GM23338 (cell line): ENCODE measurements at regions not wholly inside any gene's neighbourhood (a gene's known extent, or its start where the extent isn't known, plus 50 kb on each side); places are given as distances from the start of the nearest gene placed in this dataset.

Experiments
- ATAC-seq: fragments of 200-7000 bp; cut with Tn5 transposase; 3 replicates; pipeline ENCODE4 v1.9.1; 2020
- DNase-seq: peaks from one replicate; pipeline ENCODE4 v3.0.0-alpha.2; 2015; ENCODE audit warnings: low spot score
- H2AFZ ChIP-seq: fragments of 200-600 bp; sonication (generic); 2 replicates; pipeline ENCODE4 v1.8.0; 2016; ENCODE audit warnings: antibody characterized with exemption, mild to moderate bottlenecking, moderate library complexity
- H3F3A ChIP-seq: fragments of 200-600 bp; sonication (generic); replicated peaks from 2 replicates; pipeline ENCODE4 v1.8.0; 2017; ENCODE audit warnings: antibody characterized with exemption, mixed run types, low read depth
- H3K27ac ChIP-seq: fragments of 200-600 bp; sonication (generic); 2 replicates; pipeline ENCODE4 v1.6.1; 2016; ENCODE audit warnings: low read depth
- H3K27me3 ChIP-seq: fragments of 200-600 bp; sonication (generic); 2 replicates; pipeline ENCODE4 v1.8.0; 2016; ENCODE audit warnings: mild to moderate bottlenecking, mixed run types, moderate library complexity; ENCODE audit not compliant: insufficient read depth
- H3K36me3 ChIP-seq: fragments of 200-600 bp; sonication (generic); 2 replicates; pipeline ENCODE4 v1.8.0; 2016; ENCODE audit warnings: mild to moderate bottlenecking; ENCODE audit not compliant: insufficient read depth
- H3K4me1 ChIP-seq: fragments of 200-600 bp; sonication (generic); 2 replicates; pipeline ENCODE4 v1.8.0; 2016; ENCODE audit warnings: mild to moderate bottlenecking, moderate library complexity; ENCODE audit not compliant: insufficient read depth
- H3K4me2 ChIP-seq: fragments of 200-600 bp; sonication (generic); 2 replicates; pipeline ENCODE4 v1.7.1; 2017; ENCODE audit warnings: mixed run types
- H3K4me3 ChIP-seq: fragments of 200-600 bp; sonication (generic); 2 replicates; pipeline ENCODE4 v1.6.1; 2016; ENCODE audit warnings: mixed run types
- H3K79me2 ChIP-seq: fragments of 200-600 bp; sonication (generic); replicated peaks from 2 replicates; pipeline ENCODE4 v1.8.0; 2017; ENCODE audit warnings: mild to moderate bottlenecking; ENCODE audit not compliant: insufficient read depth
- H3K9me2 ChIP-seq: fragments of 200-600 bp; sonication (generic); 2 replicates; pipeline ENCODE4 v1.8.0; 2017; ENCODE audit not compliant: insufficient read depth
- H4K20me1 ChIP-seq: fragments of 200-600 bp; sonication (generic); replicated peaks from 2 replicates; pipeline ENCODE4 v1.8.0; 2017; ENCODE audit warnings: mild to moderate bottlenecking; ENCODE audit not compliant: insufficient read depth
- H3K27ac Mint-ChIP-seq: 2 replicates; pipeline ENCODE4 v1.8.0; 2020; ENCODE audit warnings: inconsistent platforms, mild to moderate bottlenecking, moderate library complexity, mixed read lengths
- H3K27me3 Mint-ChIP-seq: 3 replicates; pipeline ENCODE4 v1.8.0; 2022; ENCODE audit warnings: low read depth, mild to moderate bottlenecking, moderate library complexity, mixed read lengths, inconsistent platforms; ENCODE audit not compliant: insufficient read depth, poor library complexity
- H3K36me3 Mint-ChIP-seq: 3 replicates; pipeline ENCODE4 v1.8.0; 2021; ENCODE audit warnings: low read depth, mild to moderate bottlenecking, inconsistent platforms, moderate library complexity, mixed read lengths
- H3K4me1 Mint-ChIP-seq: 3 replicates; pipeline ENCODE4 v1.8.0; 2020; ENCODE audit warnings: mild to moderate bottlenecking, inconsistent platforms, mixed read lengths
- H3K4me3 Mint-ChIP-seq: 3 replicates; pipeline ENCODE4 v1.8.0; 2021; ENCODE audit warnings: moderate library complexity, mild to moderate bottlenecking, inconsistent platforms, mixed read lengths
- H3K9me3 Mint-ChIP-seq: 3 replicates; pipeline ENCODE4 v1.8.0; 2020; ENCODE audit warnings: moderate library complexity, mild to moderate bottlenecking, inconsistent platforms, mixed read lengths
- EZH2 ChIP-seq: fragments of 200-600 bp; sonication (generic); IDR thresholded peaks from one replicate; pipeline ENCODE4 v1.8.0; 2017; ENCODE audit warnings: antibody characterized with exemption, mild to moderate bottlenecking, low read depth; ENCODE audit not compliant: unreplicated experiment
- EZH2phosphoT487 ChIP-seq: fragments of 200-600 bp; sonication (generic); IDR thresholded peaks from one replicate; pipeline ENCODE4 v1.8.1; 2018; ENCODE audit warnings: antibody characterized with exemption; ENCODE audit not compliant: unreplicated experiment
- JUNB ChIP-seq: IDR thresholded peaks from one replicate; pipeline ENCODE4 v1.6.1; 2016; ENCODE audit warnings: antibody characterized with exemption; ENCODE audit not compliant: unreplicated experiment
- NANOG ChIP-seq: IDR thresholded peaks from 2 replicates; pipeline ENCODE4 v1.6.1; 2016; ENCODE audit warnings: antibody characterized with exemption, borderline replicate concordance
- STAT1 ChIP-seq: IDR thresholded peaks from one replicate; pipeline ENCODE4 v1.6.1; 2016; ENCODE audit warnings: antibody characterized with exemption; ENCODE audit not compliant: unreplicated experiment
- ZNF114 ChIP-seq: fragments of 250-450 bp; sonication (Bioruptor Pico); IDR thresholded peaks from 2 replicates; pipeline ENCODE4 v1.5.0; 2020; ENCODE audit warnings: mild to moderate bottlenecking, moderate library complexity
- TF ChIP-seq, protein P1 (sequence below): IDR thresholded peaks from 2 replicates; pipeline ENCODE4 v1.6.1; 2016; ENCODE audit warnings: antibody characterized with exemption
- TF ChIP-seq, protein P2 (sequence below), 2 experiments: fragments of 200-600 bp in 1 of 2; sonication (generic) in 1 of 2; conservative IDR thresholded peaks; 2 replicates each; pipeline versions ENCODE4 v1.5.1 to v1.6.1; 2016 to 2017; ENCODE audit warnings: antibody characterized with exemption in 2 of 2, low read depth in 2 of 2, mild to moderate bottlenecking in 2 of 2, moderate library complexity in 1 of 2
- TF ChIP-seq, protein P3 (sequence below): fragments of 250-450 bp; sonication (Bioruptor Pico); IDR thresholded peaks from 2 replicates; pipeline ENCODE4 v1.5.0; 2020; ENCODE audit warnings: mild to moderate bottlenecking, moderate library complexity

DNA sequence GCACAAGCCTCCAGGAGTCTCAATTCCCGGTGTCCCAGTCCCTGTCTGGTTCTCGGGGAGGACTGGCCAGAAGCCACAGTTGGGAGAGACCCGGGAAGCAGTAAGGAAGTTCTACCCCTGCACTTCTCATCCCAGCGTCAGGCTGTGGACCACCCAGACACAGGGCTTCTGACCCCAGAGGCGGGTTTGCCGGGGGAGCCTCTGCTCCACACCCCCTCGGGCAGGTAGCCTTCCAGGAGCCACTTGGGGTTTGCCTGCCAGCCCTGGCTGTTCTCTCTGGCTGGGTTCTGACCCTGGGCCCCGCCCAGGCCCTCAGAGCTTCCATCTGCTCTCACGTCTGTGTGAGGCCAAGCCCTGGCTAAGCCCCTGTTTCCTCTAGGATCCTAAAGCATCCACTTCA, 94.4 kb upstream of the GPC1 start:
- H3K27ac Mint-ChIP-seq, result no peak overlapping the region
- no peaks in the 10 kb centered on the region for H3K36me3 ChIP-seq
- no peak for DNase-seq
- no peak overlapping the region for H3K4me2 ChIP-seq
- H3K4me1 Mint-ChIP-seq, result no peaks in the 10 kb centered on the region
- no peaks in the 10 kb centered on the region for H3K27me3 ChIP-seq
- H2AFZ ChIP-seq, result no peak overlapping the region
- ATAC-seq, result no peak; the same call in 2 of the 3 replicates
- no peaks in the 10 kb centered on the region for H3K27me3 Mint-ChIP-seq
- no peak overlapping the region for H3K4me3 ChIP-seq
- H3K9me3 Mint-ChIP-seq, result peaks cover 20% of the 10 kb centered on the region
- TF ChIP-seq, protein P1, sequence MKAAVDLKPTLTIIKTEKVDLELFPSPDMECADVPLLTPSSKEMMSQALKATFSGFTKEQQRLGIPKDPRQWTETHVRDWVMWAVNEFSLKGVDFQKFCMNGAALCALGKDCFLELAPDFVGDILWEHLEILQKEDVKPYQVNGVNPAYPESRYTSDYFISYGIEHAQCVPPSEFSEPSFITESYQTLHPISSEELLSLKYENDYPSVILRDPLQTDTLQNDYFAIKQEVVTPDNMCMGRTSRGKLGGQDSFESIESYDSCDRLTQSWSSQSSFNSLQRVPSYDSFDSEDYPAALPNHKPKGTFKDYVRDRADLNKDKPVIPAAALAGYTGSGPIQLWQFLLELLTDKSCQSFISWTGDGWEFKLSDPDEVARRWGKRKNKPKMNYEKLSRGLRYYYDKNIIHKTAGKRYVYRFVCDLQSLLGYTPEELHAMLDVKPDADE, result no peak
- TF ChIP-seq STAT1 (no peak), ZNF114 (CRISPR knock-in tag) (no peak), JUNB (no peak), EZH2phosphoT487 (no peak), NANOG (no peak), EZH2 (no peak)
- TF ChIP-seq, protein P2, sequence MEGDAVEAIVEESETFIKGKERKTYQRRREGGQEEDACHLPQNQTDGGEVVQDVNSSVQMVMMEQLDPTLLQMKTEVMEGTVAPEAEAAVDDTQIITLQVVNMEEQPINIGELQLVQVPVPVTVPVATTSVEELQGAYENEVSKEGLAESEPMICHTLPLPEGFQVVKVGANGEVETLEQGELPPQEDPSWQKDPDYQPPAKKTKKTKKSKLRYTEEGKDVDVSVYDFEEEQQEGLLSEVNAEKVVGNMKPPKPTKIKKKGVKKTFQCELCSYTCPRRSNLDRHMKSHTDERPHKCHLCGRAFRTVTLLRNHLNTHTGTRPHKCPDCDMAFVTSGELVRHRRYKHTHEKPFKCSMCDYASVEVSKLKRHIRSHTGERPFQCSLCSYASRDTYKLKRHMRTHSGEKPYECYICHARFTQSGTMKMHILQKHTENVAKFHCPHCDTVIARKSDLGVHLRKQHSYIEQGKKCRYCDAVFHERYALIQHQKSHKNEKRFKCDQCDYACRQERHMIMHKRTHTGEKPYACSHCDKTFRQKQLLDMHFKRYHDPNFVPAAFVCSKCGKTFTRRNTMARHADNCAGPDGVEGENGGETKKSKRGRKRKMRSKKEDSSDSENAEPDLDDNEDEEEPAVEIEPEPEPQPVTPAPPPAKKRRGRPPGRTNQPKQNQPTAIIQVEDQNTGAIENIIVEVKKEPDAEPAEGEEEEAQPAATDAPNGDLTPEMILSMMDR (conservative IDR thresholded peaks at IDR 0.05; ENCODE audit: low read depth in 2 of 2), result no peak
- TF ChIP-seq, protein P3, sequence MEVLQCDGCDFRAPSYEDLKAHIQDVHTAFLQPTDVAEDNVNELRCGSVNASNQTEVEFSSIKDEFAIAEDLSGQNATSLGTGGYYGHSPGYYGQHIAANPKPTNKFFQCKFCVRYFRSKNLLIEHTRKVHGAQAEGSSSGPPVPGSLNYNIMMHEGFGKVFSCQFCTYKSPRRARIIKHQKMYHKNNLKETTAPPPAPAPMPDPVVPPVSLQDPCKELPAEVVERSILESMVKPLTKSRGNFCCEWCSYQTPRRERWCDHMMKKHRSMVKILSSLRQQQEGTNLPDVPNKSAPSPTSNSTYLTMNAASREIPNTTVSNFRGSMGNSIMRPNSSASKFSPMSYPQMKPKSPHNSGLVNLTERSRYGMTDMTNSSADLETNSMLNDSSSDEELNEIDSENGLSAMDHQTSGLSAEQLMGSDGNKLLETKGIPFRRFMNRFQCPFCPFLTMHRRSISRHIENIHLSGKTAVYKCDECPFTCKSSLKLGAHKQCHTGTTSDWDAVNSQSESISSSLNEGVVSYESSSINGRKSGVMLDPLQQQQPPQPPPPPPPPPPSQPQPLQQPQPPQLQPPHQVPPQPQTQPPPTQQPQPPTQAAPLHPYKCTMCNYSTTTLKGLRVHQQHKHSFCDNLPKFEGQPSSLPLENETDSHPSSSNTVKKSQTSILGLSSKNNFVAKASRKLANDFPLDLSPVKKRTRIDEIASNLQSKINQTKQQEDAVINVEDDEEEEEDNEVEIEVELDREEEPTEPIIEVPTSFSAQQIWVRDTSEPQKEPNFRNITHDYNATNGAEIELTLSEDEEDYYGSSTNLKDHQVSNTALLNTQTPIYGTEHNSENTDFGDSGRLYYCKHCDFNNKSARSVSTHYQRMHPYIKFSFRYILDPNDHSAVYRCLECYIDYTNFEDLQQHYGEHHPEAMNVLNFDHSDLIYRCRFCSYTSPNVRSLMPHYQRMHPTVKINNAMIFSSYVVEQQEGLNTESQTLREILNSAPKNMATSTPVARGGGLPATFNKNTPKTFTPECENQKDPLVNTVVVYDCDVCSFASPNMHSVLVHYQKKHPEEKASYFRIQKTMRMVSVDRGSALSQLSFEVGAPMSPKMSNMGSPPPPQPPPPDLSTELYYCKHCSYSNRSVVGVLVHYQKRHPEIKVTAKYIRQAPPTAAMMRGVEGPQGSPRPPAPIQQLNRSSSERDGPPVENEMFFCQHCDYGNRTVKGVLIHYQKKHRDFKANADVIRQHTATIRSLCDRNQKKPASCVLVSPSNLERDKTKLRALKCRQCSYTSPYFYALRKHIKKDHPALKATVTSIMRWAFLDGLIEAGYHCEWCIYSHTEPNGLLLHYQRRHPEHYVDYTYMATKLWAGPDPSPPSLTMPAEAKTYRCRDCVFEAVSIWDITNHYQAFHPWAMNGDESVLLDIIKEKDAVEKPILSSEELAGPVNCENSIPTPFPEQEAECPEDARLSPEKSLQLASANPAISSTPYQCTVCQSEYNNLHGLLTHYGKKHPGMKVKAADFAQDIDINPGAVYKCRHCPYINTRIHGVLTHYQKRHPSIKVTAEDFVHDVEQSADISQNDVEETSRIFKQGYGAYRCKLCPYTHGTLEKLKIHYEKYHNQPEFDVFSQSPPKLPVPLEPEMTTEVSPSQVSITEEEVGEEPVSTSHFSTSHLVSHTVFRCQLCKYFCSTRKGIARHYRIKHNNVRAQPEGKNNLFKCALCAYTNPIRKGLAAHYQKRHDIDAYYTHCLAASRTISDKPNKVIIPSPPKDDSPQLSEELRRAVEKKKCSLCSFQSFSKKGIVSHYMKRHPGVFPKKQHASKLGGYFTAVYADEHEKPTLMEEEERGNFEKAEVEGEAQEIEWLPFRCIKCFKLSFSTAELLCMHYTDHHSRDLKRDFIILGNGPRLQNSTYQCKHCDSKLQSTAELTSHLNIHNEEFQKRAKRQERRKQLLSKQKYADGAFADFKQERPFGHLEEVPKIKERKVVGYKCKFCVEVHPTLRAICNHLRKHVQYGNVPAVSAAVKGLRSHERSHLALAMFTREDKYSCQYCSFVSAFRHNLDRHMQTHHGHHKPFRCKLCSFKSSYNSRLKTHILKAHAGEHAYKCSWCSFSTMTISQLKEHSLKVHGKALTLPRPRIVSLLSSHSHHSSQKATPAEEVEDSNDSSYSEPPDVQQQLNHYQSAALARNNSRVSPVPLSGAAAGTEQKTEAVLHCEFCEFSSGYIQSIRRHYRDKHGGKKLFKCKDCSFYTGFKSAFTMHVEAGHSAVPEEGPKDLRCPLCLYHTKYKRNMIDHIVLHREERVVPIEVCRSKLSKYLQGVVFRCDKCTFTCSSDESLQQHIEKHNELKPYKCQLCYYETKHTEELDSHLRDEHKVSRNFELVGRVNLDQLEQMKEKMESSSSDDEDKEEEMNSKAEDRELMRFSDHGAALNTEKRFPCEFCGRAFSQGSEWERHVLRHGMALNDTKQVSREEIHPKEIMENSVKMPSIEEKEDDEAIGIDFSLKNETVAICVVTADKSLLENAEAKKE (CRISPR knock-in tag), result no peak
- H3K4me3 Mint-ChIP-seq, result no peak overlapping the region
- H3F3A ChIP-seq, result no peaks in the 10 kb centered on the region
- no peaks in the 10 kb centered on the region for H3K36me3 Mint-ChIP-seq
- 0 out of 2 replicates have a peak, but pooled peaks cover 6% of the 10 kb centered on the region for H3K9me2 ChIP-seq
- no peaks in the 10 kb centered on the region for H3K79me2 ChIP-seq
- no peaks in the 10 kb centered on the region for H3K4me1 ChIP-seq
- H4K20me1 ChIP-seq, result no peaks in the 10 kb centered on the region
- no peak overlapping the region for H3K27ac ChIP-seq
